Fibroblast of skin of right quadriceps (primary cell): ENCODE measurements at regions not wholly inside any gene's neighbourhood (a gene's known extent, or its start where the extent isn't known, plus 50 kb on each side); places are given as distances from the start of the nearest gene placed in this dataset.

Experiments
- DNase-seq: peaks from one replicate; pipeline ENCODE4 v3.0.0-alpha.2; 2013

- no peak for DNase-seq
Observed at GRCh38 chr13:22198001-22198400, 527.1 kb downstream of the FGF9 start.

- DNase-seq, result no peak
Observed at GRCh38 chr13:22198641-22199217, 527.9 kb downstream of the FGF9 start.

GRCh38 chr13:22200440-22200839, 529.6 kb downstream of the FGF9 start:
- DNase-seq, result no peak

DNA sequence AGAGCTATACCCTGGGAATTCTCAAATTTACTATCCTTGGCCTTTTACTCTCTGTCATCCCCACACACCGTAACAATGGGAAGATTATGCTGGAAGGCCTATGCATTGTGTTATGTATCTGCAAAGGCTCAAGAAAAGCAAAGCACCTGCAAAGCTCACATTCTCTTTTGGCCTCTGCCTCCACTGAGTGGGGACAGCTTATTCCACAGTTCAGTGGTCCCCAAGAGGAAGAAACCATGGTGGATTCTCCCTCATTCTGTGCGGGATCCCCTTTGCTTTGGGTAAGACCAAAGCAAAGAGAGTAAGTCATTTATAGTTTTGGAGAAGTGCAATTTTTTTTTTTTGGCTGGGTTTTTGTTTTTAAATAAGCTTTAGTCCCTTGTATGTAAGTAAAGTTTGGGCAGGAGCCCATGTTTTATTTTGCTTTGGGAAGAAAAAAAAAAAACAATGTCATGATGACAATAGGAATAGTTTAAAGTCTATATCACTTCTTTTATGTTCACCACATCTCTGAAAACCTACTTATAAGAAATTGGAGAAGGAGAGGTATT, 530.6 kb downstream of the FGF9 start:
- DNase-seq, result no peak

DNA sequence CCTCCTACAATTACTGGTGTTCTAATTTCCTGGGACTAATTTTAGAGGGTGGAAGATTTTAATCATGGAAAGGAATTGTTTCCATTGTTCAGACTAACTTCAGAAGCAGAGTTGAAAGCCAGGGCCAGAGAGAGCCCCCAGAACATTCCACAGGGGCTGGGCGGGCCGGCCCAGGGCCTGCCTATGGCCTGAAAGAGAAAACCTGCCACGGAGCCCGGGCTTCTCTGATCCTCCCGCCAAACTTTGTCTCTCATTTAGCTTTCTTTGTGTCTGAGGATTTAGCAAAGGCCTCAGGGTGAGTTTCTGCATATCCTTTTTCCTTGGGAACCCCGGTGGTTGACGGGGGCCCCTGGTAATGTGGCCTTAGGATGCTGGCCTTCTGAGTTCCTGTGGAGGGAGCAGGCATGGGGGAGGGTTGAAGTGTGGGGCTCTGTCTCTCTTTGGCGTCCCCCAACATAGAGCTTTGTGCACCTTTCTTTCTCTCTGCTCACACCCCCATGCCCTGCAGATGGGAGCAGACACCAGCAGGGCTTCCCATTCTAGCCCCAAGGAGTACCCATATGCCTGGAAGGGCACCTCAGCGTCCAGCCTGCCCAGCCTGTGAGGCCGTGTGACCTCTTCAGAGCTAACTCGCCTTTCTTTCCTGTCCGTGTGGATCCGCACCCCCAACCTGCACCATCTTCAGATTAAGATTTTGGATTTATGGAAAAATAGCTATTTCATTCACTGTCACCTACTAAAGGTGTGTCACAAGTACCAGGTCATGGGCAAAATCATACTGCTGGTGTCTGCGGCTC, 539.5 kb downstream of the FGF9 start:
- no peak for DNase-seq

DNA sequence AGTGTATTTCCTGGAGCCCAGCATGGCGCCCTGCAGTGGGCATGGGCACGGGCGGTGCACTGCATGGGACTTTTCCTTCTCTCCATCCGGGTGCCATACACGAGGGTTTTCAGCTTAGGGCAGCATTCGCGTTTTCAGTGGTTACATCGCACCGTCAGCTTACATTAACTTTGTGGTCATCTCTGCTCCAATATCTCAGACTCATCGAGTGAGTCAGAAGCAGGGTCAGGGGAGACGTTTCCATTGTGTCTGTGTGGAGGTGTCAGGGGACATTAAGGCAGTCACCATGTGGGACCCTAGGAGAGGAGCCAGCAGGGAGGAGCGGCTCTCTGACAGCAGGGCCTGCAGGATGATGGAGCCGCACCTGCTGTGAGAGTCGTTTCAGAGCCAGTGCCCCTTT, 541.0 kb downstream of the FGF9 start:
- DNase-seq, result no peak

- DNase-seq, result no peak
Observed at GRCh38 chr13:22212576-22212975, 541.7 kb downstream of the FGF9 start.

GRCh38 chr13:22214184-22214583, 543.3 kb downstream of the FGF9 start:
- DNase-seq, result no peak

GRCh38 chr13:22218797-22219196, 547.9 kb downstream of the FGF9 start:
- no peak for DNase-seq

GRCh38 chr13:22219709-22220108, 548.8 kb downstream of the FGF9 start:
- DNase-seq, result no peak

DNA sequence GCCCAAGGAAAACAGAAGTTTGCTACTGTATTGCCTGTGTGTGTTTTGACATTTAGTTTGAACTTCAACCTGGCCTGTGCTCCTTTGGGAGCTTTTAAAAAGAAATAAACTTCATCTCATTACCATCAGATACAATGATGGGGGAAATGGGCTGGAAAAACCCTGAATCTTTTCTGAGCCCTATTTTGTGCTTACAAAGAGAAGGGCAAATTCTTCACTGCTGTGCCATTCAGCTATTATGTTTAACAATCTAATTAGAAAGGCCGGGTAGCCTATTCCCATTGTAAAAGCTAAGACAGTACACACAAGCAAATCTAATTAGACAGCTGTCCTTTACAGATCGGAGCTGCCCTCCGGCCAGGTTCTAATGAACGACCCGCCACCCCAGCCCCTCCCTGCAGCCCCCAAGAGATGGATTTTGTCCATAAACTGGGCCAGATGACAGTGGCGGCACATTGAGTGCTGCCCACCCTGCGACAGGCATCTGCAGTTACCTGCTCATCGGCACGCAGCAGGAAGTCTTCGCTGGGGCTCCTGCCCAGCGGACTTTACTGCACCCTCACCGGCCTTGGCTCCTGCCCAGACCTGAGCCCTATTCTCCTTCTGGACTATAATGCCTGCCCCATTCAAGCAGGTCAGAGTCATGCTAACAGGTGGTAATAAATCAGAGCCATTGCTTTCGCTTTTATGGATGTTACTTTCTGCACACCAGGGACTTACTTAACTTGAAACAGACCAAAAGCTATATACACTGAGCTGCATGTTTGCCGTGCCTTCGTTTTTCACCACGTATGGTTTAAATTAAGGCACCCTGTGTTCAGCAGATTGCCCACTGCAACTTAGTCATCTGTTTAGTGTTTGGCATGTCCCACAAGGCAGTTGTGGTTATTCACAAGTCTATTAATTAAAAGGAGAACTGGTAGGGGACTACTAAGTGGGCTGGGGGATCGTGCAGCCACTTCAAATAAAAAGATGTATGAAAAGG, 549.6 kb downstream of the FGF9 start:
- peak; percentile 30 for DNase-seq

GRCh38 chr13:22223411-22223810, 552.5 kb downstream of the FGF9 start:
- DNase-seq, result no peak

DNA sequence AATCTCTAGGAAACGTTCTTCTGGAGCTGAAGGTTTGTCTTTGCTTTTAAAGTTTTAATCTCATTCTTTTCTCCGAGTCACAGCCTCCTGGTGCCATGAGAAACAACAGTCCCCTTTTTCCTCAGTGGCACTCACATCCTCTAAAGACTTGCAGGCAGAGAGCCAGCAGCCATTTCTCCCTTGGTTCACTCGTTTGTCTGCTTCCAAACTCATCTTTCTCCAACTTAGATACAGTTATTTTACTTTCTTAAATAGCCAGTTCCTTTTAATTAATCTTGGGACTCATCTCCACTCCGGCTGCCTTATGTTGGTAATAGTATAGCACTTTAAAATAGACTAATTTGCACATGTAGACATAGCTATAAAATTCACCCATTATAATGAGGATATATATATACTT, 555.2 kb downstream of the FGF9 start:
- no peak for DNase-seq

GRCh38 chr13:22227895-22228294, 557.0 kb downstream of the FGF9 start:
- DNase-seq, result no peak

GRCh38 chr13:22229916-22230315, 559.0 kb downstream of the FGF9 start:
- no peak for DNase-seq

DNA sequence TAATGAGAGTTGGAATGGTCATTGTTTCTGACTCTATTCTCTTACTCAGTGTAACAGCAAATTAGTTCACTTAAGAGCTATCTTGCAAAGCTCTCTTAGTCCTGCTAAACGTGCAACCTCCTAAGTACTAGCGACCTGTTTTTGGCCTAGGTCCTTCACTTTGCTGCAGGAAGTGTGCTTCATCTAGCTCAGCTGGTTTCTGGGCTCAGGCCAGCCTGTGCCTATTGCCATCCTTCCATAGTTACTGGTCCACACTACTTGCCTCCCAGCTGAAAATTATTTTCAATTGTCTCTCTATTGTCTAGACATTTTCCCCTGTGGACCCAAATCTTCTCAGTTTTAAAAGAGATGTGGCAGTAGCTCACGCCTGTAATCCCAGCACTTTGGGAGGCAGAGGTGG, 561.3 kb downstream of the FGF9 start:
- DNase-seq, result no peak

DNA sequence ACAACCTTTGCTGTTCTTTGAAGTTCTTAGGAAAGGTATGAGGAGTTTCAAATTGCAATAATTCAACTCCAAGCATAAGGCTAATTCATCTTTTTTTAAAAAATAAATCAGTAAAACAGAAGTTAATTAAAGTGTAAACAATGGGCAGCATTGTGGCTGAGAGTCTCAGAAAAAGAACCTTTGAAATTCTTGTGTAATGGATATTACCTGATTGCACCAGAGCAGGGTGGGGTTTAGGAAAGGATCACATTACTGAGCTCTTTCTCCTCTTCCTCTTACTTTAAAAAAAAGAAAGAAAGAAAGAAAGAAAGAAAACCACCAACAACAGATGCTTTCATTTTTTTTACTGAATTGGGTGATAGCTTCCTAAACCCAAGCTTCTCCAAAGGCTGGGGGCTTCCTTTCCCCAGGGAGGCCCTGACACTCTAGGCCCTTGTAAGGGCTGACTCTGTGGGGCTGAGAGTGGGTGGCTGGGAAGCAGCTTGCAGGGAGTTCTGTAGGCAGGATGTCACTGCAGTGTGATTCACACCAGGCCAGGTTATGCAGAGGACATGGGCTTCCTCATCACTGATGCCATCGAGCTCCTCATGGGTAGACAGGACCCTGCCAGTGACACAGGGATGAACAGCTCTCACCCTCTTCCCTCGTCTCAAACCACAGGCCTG, 564.5 kb downstream of the FGF9 start:
- no peak for DNase-seq

DNA sequence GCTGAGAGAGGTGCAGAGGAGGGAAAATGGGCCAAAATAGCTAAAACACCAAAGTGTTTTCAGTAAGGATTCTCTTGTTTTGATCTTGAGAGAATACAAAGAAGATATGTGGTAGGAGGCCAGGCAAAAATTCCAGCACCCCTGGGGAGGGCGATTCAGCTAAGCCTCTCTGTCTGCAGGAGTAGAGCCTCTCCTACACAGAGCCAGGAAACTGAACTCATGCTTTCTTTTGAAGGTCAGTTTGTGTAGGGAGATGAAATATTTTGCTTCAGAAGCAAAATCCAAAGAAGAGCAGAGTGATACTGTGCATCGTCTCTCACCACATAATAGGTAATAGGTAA, 565.0 kb downstream of the FGF9 start:
- DNase-seq, result no peak

DNA sequence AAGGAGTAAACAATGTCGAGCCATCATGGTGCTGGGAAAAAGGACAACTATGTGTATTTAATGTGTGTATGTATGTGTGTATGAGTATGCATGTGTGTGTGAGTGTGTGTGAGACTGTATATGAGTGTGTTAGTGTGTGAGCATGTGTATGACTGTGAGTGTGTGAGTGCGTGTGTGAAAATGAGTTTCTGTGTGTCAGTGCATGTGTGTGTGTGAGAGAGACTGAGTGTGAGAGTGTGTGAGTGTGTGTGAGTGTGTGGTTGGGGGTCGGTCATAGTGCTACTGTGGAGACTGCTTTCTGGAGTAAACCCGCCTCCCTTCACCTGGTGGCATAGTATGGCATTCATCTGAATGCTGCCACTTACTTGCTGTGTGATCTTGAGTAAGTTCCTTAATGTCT, 567.4 kb downstream of the FGF9 start:
- DNase-seq, result no peak

- DNase-seq, result no peak
Observed at GRCh38 chr13:22240716-22241115, 569.8 kb downstream of the FGF9 start.

GRCh38 chr13:22243469-22244163, 572.7 kb downstream of the FGF9 start:
- DNase-seq, result no peak

GRCh38 chr13:22252281-22252830, 581.5 kb downstream of the FGF9 start:
- DNase-seq, result no peak
